ENCODE measurements at regions not wholly inside any gene's neighbourhood (a gene's known extent, or its start where the extent isn't known, plus 50 kb on each side); places are given as distances from the start of the nearest gene placed in this dataset.

DNA sequence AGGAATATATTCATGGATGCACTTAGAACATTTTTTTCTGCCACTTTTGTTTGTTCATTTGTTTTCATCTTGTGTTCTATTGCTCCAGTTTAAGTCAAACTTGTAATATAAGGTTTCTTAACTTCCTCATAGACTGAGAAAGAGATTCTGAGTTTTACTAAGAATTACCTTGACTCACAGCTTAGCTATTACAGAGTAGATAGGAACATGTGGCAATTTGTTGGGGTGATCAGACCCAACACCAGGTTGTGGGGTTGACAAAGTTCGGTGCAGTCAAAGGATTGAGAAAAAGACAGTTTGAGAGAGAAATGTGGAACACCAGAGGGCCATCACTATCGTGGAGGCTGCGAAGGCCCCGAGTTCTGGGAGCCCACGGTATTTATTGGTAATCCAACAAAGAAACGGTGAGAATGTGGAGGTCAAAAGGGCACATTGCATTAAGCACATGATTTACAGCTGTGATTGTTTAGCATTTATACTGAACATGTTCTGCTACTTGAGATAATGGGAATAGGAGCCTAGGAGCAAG, 2526.0 kb downstream of the PCDH9 start:
- Histone ChIP-seq H3K4me1 (ENCODE audit: insufficient read depth, low read length) (no peaks in the 10 kb centered on the region), H3K23ac (ENCODE audit: insufficient read length, low read depth, low read length) (no peak overlapping the region), H2BK20ac (ENCODE audit: low read depth, low read length, poor library complexity, severe bottlenecking) (no peak overlapping the region), H4K8ac (replicated peaks; ENCODE audit: insufficient read length, low read depth, low read length) (no peak overlapping the region), H2AFZ (ENCODE audit: low read length) (no peak overlapping the region), H3K27ac (ENCODE audit: insufficient read length, low read depth, low read length) (no peak overlapping the region), H3K79me1 (ENCODE audit: insufficient read depth, low read depth, low read length, poor library complexity, severe bottlenecking) (no peaks in the 10 kb centered on the region), H3K9ac (ENCODE audit: extremely low read depth, insufficient read length, low read length) (no peak overlapping the region), H4K5ac (ENCODE audit: insufficient read length, low read depth, low read length) (no peak overlapping the region), H2AK5ac (ENCODE audit: insufficient read length, low read length) (no peak overlapping the region), H3T11ph (ENCODE audit: low read length) (no peak overlapping the region), H3K79me2 (ENCODE audit: insufficient read depth, low read length) (no peaks in the 10 kb centered on the region), H2BK12ac (ENCODE audit: insufficient read length, low read depth, low read length) (no peak overlapping the region), H3K27me3 (ENCODE audit: insufficient read depth, low read length) (no peaks in the 10 kb centered on the region), H2BK15ac (ENCODE audit: low read depth, low read length) (no peak overlapping the region), H3K23me2 (ENCODE audit: insufficient read length, low read depth, low read length, poor library complexity, severe bottlenecking) (no peaks in the 10 kb centered on the region), H4K91ac (ENCODE audit: insufficient read length, low read depth, low read length) (no peak overlapping the region), H4K20me1 (ENCODE audit: control insufficient read depth, insufficient read depth, insufficient read length) (no peaks in the 10 kb centered on the region), H3K14ac (ENCODE audit: insufficient read depth, low read length) (no peak overlapping the region), H3K56ac (ENCODE audit: insufficient read length, low read depth, low read length) (no peak overlapping the region), H2BK120ac (ENCODE audit: low read depth, low read length, poor library complexity, severe bottlenecking) (no peak overlapping the region), H3K4me2 (ENCODE audit: insufficient read depth, insufficient read length, low read length) (no peak overlapping the region), H3K18ac (ENCODE audit: insufficient read length, low read depth, low read length) (no peak overlapping the region), H2BK5ac (ENCODE audit: insufficient read length, low read length) (no peak overlapping the region), H3K9me3 (ENCODE audit: control insufficient read depth, low read depth, low read length) (no peaks in the 10 kb centered on the region), H3K4ac (ENCODE audit: low read depth, low read length) (no peak overlapping the region)
- no peaks in the 10 kb centered on the region for H3K27me3 Mint-ChIP-seq (ENCODE audit: low read depth)
- H3K4me1 Mint-ChIP-seq, result 0 out of 4 replicates have a peak, but pooled peaks cover 0 to 2% of the 10 kb centered on the region in 2 experiments
- TF ChIP-seq, protein P1, sequence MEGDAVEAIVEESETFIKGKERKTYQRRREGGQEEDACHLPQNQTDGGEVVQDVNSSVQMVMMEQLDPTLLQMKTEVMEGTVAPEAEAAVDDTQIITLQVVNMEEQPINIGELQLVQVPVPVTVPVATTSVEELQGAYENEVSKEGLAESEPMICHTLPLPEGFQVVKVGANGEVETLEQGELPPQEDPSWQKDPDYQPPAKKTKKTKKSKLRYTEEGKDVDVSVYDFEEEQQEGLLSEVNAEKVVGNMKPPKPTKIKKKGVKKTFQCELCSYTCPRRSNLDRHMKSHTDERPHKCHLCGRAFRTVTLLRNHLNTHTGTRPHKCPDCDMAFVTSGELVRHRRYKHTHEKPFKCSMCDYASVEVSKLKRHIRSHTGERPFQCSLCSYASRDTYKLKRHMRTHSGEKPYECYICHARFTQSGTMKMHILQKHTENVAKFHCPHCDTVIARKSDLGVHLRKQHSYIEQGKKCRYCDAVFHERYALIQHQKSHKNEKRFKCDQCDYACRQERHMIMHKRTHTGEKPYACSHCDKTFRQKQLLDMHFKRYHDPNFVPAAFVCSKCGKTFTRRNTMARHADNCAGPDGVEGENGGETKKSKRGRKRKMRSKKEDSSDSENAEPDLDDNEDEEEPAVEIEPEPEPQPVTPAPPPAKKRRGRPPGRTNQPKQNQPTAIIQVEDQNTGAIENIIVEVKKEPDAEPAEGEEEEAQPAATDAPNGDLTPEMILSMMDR (conservative IDR thresholded peaks at IDR 0.05), result no peak
- no peaks in the 10 kb centered on the region; a peak in 1 of 7 replicates for H3K36me3 Mint-ChIP-seq (ENCODE audit: insufficient read depth in 1 of 3, low read depth in 3 of 3)
- DNase-seq, result no peak
- WGBS (ENCODE audit: extremely low coverage, insufficient read length, low lambda C conversion rate), result no CpG with 5 or more reads among the region's 6 CpGs
- no peak overlapping the region for H3K27ac Mint-ChIP-seq
- H3K4me3 Mint-ChIP-seq, result no peak overlapping the region
- H3K9me3 Mint-ChIP-seq, result no peaks in the 10 kb centered on the region
